ENCODE measurements at regions not wholly inside any gene's neighbourhood (a gene's known extent, or its start where the extent isn't known, plus 50 kb on each side); places are given as distances from the start of the nearest gene placed in this dataset.

GRCh38 chr7:94300176-94300835, 94.4 kb upstream of the COL1A2 start:
- Histone ChIP-seq H3K4me3 (replicated peaks in 1 of 3; ENCODE audit: insufficient read depth in 1 of 3, low read depth in 1 of 3, low read length in 3 of 3) (no peak overlapping the region), H3K4me2 (ENCODE audit: insufficient read depth, low read length) (no peak overlapping the region), H3K27ac (ENCODE audit: insufficient read depth, low read depth, low read length) (no peak overlapping the region), H3K9me1 (replicated peaks; ENCODE audit: control insufficient read depth, extremely low read depth, insufficient read depth, low read length) (no peaks in the 10 kb centered on the region), H3K36me3 (ENCODE audit: control insufficient read depth in 2 of 2, extremely low read depth in 1 of 2, insufficient read depth in 2 of 2, low read length in 2 of 2) (no peaks in the 10 kb centered on the region), H3K79me2 (ENCODE audit: control insufficient read depth, insufficient read depth, low read length) (no peaks in the 10 kb centered on the region), H3K4me1 (ENCODE audit: control insufficient read depth, extremely low read depth, insufficient read depth, low read length) (peaks cover 23% of the 10 kb centered on the region), H3K27me3 (ENCODE audit: control insufficient read depth in 2 of 2, insufficient read depth in 2 of 2, low read length in 2 of 2) (no peaks in the 10 kb centered on the region), H3K9ac (replicated peaks; ENCODE audit: extremely low read depth, insufficient read depth, low read length) (no peak overlapping the region), H4K20me1 (replicated peaks; ENCODE audit: control insufficient read depth, extremely low read depth, insufficient read depth, low read length) (no peaks in the 10 kb centered on the region), H2AFZ (ENCODE audit: low read depth, low read length) (no peak overlapping the region), H3K9me3 (replicated peaks; ENCODE audit: control insufficient read depth, insufficient read depth, low read length) (no peaks in the 10 kb centered on the region)
- intact Hi-C loops (cut with micrococcal nuclease) (no loop called here), dilution Hi-C loops (cut with MboI; ENCODE audit: extremely low pct_ligation_motif_present, low sequenced_read_pairs) (no loop called here)
- no TSS peak for BruUV-seq (replicated peaks)
- CTCF ChIA-PET: interaction anchor here (0.8 to 16.7 kb wide), 14 partner anchors 9 to 1390 kb away, joined by 3 to 868 read pairs (median 4); partner anchors contain the start of gene COL1A2
- DNase-seq (ENCODE audit: low read depth, low spot score) (no peak), FAIRE-seq (no peak)
- no peak for TF ChIP-seq GATA2 (IDR thresholded peaks at IDR 0.05; ENCODE audit: insufficient read depth, insufficient read length, low read depth, low read length)
- no peak for TF ChIP-seq FOS (IDR thresholded peaks at IDR 0.05; ENCODE audit: borderline replicate concordance, insufficient read depth, low read length)
- TF ChIP-seq POLR2AphosphoS5 (IDR thresholded peaks at IDR 0.05; ENCODE audit: insufficient read depth, low read depth, low read length): no peak
- TF ChIP-seq MYC (IDR thresholded peaks at IDR 0.05; ENCODE audit: low read depth, low read length): no peak
- no peak for TF ChIP-seq CTCF (IDR thresholded peaks at IDR 0.05; ENCODE audit: extremely low read depth in 1 of 2, insufficient read depth in 1 of 2, low read depth in 1 of 2, low read length in 2 of 2)
- no peak for TF ChIP-seq MAX (IDR thresholded peaks at IDR 0.05; ENCODE audit: insufficient read depth, insufficient read length)
- no peak for TF ChIP-seq JUN (IDR thresholded peaks at IDR 0.05; ENCODE audit: borderline replicate concordance, insufficient read depth, insufficient read length, low read depth)
- TF ChIP-seq POLR2A (IDR thresholded peaks at IDR 0.05; ENCODE audit: low read depth, low read length): no peak
- no peak for TF ChIP-seq EZH2 (IDR thresholded peaks at IDR 0.05; ENCODE audit: borderline replicate concordance, low read depth, low read length, severe bottlenecking)
- POLR2A ChIA-PET: interaction anchor here (1.4 to 1.5 kb wide), 2 partner anchors 68 to 75 kb away, joined by 3 to 7 read pairs; no protein-coding TSS in a partner anchor
